8988T (cell line): ENCODE measurements at regions not wholly inside any gene's neighbourhood (a gene's known extent, or its start where the extent isn't known, plus 50 kb on each side); places are given as distances from the start of the nearest gene placed in this dataset.

ENCODE experiments used
- DNase-seq: peaks from one replicate; pipeline ENCODE4 v3.0.0; 2011

DNA sequence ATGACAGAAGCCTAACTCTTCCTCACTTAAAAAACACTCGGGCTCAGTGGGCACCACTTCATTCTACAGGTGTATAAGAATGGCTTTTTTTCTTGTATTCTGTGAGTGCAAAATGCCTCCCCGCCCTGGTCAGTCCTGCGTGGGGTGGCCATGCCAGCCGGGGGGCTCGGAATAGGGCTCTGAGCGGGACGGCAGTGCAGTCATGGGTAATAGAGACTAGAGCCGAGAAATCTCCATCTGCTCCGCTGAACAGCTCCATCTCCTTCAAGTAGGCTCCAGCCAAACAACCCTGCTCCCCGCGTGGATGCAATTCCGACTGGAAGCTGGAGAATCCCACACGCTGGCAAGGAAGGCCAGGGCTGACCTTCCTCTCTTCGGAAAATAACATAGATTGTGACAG, 317.0 kb upstream of the IRX4 start:
- DNase-seq = no peak

DNA sequence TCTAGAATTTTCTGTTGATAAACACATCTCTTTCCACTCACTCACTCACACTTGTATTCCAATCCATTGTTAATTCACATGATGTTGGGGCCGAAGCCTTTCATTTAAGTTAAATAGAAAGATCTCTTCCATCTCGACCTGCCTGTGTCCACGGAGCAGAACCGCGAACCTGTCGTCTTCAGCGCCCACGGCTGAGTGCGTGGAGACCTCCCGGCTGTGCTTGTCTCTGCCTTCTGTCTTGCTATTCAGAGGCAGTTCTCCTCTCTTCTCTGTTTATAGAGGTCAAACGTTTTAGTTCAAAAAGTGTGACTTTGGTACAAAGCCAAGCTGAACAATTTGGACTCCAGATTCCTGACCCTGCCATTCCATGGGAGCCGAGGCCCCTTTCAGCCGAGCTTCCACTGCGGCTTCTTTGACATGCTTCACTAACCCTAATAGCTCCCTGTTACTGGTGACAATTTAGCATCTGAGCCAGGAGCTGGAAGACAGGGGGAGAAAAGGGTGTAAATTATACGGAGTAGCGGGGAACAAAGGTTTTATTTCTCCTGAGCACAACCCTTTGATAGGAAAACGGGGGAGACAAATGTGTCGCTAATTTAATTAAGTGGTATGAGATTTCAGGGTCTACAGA, 314.4 kb upstream of the IRX4 start:
- no peak for DNase-seq

DNA sequence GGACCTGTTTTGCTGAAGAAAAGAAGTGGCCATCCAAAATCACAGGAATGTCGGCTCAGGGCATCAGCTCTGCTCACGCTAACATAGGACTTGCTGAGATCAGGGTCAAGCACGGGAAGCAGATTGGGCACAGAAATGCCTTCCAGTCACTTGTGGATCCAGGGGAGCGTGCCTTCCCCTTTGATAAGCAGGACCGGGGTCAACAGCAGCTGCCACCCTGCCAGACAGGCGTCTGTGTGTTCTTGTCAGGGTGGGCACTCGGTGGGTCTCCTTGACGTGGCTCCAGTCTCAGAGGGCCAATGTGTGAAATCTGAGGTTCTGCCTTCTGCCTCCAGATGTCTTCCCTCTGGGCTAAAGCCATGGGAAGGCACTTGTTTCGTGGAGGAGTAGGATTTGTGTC, 313.7 kb upstream of the IRX4 start:
- no peak for DNase-seq

DNA sequence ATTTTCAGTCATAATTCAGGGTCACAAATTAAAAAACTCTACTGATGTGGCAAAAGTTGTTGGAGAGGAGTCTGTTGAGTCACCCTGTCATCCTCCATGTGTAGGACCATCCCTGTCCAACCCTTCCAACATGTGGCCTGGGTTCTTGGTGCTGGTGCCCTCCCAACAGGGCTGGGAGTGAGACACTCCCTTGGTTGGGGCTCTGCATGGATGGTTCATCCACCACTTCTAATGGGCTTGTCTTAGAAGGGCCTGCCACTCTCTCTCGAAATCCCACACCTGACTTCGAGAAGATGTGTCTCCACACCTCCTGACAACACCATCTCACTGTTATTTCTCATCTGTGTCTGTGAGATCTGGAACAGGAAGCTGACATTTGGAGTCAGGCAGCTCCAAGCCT, 312.2 kb upstream of the IRX4 start:
- DNase-seq = no peak

DNA sequence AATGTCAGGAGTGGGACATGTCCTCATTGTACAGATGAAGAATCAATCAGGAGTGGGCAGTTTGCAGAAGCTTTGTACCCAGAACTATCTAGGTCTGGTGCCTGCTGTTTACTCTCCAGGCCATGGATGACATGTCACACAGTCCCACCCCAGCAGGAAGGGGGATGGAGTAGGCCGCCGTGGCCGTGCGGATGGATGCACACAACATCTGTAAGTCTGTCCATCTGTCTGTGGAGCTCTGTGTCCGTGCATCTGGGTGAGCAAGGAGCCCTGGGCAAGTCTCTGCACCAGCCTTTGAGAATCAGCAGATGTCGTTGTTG, 311.5 kb upstream of the IRX4 start:
- no peak for DNase-seq

DNA sequence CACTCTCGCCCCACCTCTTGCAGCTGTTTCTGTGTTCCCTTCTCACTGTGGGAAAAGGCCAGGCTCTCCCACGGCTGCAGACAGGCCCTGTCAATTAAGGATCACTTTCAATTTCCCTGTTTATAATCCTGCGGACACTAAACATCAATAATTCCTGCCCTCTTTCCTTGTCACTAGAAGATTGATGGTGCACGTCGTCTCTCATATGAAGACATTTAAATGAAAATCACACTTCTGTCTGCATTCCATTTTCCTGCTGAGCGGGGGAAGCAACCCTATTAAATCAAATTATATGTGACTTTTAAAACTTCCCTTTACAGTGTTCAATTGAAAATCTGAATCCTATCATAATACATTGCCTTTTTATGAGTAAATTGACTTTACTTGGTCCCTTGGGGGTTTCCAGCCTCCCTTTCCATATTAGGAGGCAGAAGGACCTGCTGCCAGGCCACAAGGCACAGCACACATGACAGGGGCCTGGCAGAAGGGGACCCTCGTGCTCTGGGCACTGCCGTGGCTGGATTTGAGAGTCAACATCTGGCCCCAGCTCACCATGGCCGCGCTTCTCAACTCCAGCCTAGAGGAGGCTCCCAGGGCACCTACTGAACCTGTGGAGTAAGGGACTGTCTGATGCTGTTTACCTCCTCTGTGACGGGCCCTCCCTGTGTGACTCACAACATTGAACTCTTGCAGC, 311.0 kb upstream of the IRX4 start:
- DNase-seq = no peak

DNA sequence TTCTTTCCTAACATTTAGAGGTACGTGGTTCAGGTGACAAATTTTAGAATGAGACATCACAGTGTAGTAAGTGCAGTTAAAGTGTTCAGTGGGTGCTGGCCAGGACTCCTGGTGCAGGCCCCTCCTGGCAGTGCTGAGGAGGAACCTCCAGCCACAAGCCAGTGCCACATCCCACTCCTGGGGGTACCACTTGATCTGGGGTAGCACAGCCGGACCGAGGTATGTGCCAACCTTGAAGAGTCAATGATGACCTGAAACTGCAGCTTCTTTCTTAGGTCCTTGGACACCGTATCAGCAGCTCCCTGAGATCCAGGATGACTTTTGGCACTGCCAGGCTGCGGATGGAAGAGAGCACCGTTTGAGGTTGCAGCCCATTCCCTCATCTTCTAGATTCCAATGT, 310.4 kb upstream of the IRX4 start:
- DNase-seq = no peak

DNA sequence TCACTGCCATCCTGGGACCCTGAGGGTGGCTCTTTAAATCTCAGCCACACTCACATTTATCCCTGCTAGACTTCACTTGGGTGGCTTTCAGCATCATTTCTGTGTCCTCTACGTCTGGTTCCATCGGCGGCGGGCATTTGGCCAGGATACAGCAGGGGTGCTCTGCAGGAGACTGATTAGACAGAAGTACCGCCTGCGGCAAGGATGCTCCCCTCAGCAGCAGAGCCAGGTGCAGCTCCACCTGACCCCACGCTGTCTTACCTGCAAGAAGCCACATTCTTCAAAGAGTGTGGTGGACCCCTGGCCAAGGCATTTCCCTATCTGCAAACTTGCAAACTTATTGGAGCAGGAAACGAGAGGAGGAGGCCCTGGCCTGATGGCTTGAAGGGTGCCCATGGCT, 309.8 kb upstream of the IRX4 start:
- DNase-seq = no peak

DNA sequence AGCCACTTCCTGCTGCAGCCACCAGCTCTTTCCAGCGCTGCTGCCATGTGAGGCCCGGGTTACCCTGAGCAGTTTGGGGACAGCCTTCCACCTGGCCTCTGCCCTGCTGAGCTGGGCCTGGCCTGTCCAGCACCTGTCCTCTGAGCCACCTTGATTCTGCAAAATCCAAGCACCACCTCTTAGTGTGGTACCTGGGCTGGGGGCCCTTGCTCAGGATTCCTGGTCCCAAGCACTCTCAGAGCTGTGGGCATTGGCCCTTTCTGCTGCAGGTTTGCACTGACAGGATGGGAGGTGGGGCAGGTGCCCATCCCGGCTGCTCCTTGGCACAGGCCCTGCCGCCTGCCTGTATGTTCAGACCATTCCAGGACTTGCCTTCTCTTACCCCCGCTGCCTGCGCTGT, 309.2 kb upstream of the IRX4 start:
- no peak for DNase-seq

DNA sequence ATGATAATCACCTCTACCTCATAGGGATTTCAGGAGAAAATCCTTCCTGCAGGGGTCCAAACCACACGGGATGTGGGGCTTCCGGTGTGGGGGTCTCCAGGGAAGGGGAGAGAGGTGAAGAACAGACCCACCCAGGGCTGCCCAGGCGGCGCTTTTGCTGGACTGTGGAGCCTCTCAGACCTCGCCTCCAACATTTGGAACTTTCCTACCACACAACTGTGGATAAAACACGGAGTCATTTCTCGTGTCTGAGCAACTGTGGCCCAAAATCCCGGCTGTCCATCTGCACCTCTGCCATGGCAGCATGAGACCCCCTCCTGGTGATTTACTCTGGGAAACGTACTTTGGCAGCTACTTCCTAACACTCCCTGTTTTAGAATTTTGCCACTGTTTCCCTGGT, 307.8 kb upstream of the IRX4 start:
- no peak for DNase-seq

DNA sequence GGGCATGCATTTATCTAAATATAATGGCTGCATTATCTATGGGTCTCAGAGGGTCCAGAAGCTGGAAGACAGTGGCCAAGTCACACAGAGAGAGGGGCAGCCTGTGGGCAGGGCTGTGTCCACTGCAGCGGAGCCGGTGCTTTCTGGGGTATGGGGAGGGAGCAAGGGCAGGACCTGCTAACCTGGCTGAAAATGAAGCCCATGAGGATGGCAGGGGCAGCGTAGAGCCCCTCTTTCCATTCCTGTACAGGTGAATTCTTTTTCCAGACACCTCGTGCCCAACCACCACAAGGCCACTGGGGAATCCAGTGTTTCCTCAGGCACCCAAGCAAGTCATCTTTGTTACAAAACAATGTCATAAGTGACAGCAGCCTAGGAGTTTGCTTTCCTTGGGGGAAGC, 305.9 kb upstream of the IRX4 start:
- no peak for DNase-seq

DNA sequence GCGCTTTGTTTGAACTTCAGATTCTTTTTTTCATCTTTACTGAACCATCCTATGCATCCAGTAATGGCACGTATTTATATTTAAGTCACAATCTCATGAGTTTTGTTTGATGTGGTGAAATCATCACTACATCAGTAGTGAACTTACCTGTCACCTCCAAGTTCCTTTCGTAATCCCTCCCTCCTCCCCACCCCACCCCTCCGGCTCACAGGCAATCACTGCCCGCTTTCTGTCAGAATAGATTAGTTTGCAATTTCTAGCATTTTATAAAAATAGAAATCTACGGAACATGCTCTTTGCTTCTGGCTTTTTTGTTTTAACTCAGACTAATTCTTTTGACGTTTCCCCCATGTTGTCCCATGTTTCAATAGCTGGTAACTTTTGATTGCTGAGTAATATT, 305.4 kb upstream of the IRX4 start:
- no peak for DNase-seq

DNA sequence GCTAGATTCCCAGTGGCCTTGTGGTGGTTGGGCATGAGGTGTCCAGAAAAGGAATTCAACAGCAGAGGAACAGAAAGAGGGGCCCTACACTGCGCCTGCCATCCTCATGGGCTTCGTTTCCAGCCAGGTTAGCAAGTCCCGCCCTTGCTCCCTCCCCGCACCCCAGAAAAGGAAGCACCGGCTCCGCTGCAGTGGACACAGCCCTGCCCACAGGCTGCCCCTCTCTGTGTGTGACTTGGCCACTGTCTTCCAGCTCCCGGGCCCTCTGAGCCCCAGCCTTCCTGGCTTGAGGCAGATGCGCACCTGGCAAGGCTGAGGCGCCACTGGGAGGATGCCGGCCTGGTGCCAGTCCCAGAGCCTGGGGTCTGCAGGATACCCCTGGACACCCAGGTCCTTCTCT, 305.0 kb upstream of the IRX4 start:
- no peak for DNase-seq

DNA sequence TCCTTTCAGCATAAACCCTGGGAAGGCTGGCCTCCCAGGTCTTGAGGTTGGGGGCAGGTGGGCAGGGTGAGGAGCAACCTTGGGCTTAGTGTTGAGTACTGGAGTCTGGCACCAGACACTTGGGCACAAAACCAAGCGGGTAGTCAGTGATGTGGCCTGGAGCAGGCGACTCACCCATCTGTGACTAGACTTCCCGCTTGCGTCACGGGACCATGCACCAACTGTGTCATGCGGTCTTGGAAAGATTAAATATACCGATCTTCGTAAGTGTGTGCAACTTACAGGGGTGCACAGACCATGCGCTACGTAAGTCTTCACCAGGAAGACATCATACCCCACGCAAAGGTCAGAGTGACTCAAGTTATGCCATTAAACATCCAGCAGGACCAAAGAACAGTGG, 304.4 kb upstream of the IRX4 start:
- DNase-seq = no peak

DNA sequence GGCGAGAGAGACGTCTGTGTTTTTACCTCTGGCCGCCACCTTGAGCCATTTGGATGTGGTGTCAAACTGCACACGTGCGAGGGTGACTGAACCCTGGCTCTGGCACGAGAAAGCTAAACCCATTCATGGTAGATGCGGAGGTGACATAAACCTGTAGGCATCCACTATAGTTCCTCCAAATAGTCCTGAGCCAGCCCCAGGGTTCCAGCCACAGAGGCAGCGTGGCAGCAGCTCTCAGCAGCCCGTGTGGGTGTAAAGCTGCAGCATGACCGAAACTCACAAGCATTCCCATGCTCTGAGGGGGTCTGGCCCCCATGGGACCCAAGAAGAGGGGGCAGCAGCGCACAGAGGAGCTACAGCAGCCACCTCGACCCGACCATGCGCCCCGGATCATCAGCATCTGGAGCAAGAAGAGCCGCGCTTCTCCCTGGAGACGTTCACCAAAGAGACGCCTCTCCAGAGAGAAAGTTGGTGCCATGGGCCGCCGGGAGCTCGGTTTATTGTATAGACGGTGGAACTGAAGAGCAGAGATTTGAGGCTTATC, 303.8 kb upstream of the IRX4 start:
- DNase-seq = no peak

DNA sequence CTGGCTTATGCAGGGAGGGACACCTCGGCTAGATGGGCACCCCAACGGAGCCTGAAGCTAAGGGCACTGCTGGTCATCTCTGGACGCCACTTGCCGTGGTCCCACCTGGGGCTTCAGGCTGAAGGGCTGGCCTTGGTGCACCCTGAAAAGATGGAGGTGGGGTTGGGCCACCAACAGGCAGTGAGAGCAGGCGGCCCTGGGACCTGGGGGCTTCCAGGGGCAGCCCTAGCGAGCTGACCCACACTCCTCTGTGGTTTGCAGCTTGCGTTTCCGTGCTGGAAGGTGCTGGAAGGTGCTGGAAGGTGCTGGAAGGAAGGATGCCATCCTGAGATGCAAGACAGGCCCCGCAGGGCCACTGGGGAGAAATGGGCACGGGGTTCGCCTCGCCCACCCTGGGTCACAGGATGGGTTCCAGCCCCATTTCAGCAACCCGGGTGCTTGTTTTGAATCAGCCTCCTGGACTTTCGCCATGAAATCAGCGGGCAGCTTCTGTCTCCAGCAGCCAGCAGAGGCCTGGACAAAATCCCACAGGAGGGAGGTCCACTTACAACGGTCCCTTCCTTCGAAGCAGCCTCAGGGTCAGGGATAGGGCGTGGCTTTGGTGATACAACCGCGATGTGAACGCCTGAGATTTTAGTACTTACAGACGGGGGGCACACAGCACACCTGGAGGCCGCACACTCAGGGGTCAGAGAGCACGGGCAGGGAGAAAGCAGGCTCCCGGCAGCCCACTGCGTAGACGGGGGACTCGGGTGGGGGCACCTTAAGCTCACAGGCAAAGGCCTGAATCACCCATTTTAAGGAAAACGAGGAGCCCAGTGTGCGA, 303.1 kb upstream of the IRX4 start:
- no peak for DNase-seq

DNA sequence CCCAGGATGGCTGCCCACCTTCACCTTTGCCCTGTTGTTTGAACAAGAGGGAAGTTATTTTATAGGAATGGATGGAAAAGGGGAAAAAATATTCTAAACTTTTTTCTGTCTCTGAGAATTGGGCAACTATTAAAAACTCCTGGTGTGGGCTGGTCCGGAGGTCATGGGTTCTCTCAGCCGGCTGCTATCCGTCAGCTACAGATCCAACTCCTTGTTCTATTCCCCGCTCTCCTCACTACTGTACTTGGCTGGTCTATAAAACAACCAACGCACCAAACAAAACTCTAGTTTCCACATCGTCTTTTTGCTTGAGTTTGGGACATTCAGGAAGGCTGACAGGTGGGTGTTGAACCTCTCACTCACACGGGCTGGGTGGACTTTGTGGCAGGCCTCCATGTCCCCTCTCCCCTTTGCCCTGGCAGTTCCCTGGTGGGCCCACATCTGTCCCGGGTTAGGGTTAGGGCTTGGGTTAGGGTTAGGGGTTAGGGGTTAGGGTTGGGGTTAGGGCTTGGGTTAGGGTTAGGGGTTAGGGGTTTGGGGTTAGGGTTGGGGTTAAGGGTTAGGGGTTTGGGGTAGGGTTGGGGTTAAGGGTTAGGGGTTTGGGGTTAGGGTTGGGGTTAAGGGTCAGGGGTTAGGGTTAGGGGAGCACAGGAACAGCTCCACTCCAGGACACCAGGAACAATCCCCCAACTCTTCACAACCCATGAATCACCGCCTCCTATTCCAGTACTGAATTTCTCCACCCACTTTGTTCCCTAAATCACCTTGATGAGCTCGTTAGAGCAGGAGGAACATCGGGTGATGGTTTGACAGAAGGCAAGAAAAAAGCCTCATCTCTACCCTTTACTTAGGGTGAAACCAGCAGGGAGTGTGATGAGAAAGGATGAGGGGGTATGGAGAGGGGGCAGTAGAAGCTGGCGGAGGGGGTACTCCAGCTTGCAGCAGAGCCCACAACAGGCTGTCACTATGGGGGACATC, 302.1 kb upstream of the IRX4 start:
- DNase-seq = no peak

DNA sequence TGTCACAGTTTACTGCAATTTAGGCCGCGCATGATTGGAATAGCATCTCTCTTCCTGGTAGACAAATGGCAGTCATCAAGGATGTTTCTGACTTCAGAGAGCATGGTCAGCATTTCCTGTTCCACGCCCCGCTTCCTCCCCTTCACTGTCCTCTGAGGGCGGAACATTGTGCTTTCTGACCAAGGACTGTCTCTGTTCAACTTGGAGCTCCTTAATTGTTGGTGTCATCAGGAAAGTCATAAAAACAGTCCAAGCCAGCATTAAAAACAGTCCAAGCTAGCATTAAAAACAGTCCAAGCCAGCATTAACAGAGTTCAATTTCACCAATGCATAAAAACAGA, 301.3 kb upstream of the IRX4 start:
- no peak for DNase-seq

DNA sequence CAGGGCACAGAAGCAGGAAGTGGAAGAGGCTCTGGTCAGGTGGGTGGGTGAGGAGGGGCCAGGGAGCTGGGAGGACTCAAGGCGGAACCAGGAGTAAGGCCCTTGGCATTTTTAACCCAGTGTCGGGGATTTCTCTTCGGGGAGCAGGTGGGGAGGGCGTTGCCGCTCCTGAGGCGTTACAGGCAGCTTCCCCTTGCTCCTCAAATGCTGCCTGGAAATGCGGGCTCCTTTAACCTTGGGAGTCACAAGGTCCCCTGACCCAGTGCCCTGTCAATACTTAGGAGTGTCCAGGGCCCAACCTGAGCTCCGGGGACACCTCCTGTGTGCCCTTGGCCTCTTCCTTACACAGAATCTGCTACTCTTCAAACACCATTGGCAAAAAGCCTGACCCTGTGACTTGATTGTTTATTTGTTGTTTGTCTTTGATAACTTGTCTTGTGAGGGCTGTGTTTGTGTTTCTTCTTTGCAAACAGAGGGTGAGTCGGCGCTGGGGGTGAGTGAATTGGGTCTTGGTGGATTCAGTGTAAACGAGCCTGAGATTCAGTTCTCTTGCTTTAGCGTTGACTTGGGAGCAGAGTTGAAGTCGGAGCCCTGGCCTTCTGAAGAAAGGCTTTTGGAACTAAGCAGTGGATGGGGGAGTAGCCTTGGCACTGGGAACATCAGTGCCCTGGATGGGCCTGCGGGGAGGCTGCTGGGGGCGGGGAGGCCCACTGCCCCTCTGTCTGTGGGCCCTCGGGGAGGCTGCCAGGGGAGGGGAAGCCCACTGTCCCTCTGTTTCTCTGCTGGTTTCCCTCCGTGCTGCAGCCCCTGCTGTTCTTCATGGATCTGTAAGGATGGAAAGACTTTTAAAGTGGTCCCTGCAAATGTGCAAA, 300.7 kb upstream of the IRX4 start:
- no peak for DNase-seq

DNA sequence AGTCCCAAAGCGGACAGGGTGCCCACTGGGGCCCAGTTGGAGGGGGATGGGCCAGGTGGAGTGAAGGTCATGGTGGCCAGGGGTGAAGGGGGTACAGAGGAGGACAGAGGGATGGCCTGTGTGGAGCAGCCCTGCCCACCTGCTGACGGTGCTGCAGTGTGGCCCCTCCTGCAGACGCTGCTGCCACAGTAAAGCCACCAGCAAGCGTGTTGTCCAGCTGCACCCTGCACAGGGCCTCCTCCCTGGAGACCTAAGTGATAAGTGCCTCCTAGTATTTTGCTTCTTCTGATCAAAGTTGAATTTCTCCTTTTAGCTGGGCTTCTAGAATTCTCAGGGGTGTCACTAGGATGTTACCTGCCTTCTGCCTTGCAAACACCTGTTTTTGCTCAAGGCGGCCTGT, 299.3 kb upstream of the IRX4 start:
- DNase-seq = no peak

DNA sequence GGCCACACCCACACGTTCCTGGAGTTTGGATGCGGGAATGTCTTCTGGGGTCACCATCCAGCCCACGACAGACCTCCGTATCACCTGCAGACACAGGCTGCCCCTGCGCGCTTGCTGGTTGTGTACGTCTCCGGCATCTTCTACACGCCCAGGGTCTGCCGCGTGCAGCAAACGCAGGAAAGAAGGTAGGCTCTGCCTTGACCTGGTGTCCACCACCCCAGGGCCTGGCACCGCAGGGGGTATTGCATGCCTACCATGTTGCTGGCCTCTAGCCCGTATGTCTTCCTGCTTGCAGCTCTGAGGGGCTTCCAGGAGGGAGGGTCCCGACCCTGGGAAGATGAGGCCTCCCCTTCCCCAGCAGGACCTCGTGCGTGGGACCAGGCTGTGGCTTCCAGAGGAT, 298.8 kb upstream of the IRX4 start:
- no peak for DNase-seq

DNA sequence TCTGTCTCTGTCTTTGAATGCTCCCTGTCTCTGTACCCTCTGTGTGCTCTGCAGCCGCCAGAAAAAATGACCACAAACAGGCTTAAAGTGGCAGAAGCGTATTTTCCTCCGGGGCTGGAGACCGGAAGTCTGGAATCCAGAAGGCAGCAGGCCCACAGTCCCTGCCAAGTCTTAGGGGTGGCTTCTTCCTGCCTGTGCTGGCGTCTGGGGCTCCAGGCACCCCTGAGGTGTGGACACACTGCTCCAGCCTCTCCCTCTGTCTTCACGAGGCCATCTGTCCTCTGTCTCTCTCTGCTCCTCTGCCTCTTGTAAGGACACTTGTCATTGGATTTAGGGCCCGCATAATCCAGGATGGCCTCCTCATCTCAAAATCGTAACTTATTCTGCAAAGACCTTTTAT, 298.4 kb upstream of the IRX4 start:
- DNase-seq = no peak
